WTC11 (cell line): ENCODE measurements at regions not wholly inside any gene's neighbourhood (a gene's known extent, or its start where the extent isn't known, plus 50 kb on each side); places are given as distances from the start of the nearest gene placed in this dataset.
A peak's percentile ranks its signal among the peaks of the same experiment; 100 is the strongest.

Source experiments
- ATAC-seq: fragments of 200-7000 bp; cut with Tn5 transposase; 2 replicates; pipeline ENCODE4 v1.10.0; 2021; ENCODE audit warnings: mild to moderate bottlenecking, moderate library complexity
- CTCF ChIA-PET: fragments of 300-600 bp; sonication (Branson Sonifier 250); formaldehyde crosslinking; loops from one replicate; lab custom pipeline; 2021; ENCODE audit warnings: antibody characterized with exemption; lab: Charles Lee
- POLR2A ChIA-PET: fragments of 350-600 bp; sonication (Branson Sonifier 250); formaldehyde crosslinking; loops from one replicate; lab custom pipeline; 2021; ENCODE audit warnings: antibody characterized with exemption; lab: Charles Lee
- DNase-seq: peaks from one replicate; pipeline ENCODE4 v3.0.0; 2021; ENCODE audit warnings: low spot score
- H3K27ac Mint-ChIP-seq: 2 replicates; pipeline ENCODE4 v1.8.0; 2021; ENCODE audit warnings: mixed read lengths
- H3K27me3 Mint-ChIP-seq: 2 replicates; pipeline ENCODE4 v1.8.0; 2021; ENCODE audit warnings: low read depth, mild to moderate bottlenecking, moderate library complexity, mixed read lengths
- H3K36me3 Mint-ChIP-seq: 2 replicates; pipeline ENCODE4 v1.8.0; 2021; ENCODE audit warnings: mixed read lengths
- H3K4me1 Mint-ChIP-seq: 2 replicates; pipeline ENCODE4 v1.8.0; 2022; ENCODE audit warnings: mixed read lengths
- H3K4me3 Mint-ChIP-seq: 2 replicates; pipeline ENCODE4 v1.8.0; 2021; ENCODE audit warnings: mild to moderate bottlenecking, moderate library complexity, mixed read lengths
- H3K9me3 Mint-ChIP-seq: 2 replicates; pipeline ENCODE4 v1.8.0; 2021; ENCODE audit warnings: mixed read lengths
- ELF4 ChIP-seq: sonication (generic); formaldehyde crosslinking; IDR thresholded peaks from 2 replicates; pipeline ENCODE4 v1.8.1; 2022; ENCODE audit warnings: low read depth, mild to moderate bottlenecking, moderate library complexity, missing genetic modification reagents
- EMX1 ChIP-seq: fragments of 250-450 bp; sonication (Bioruptor Pico); IDR thresholded peaks from 2 replicates; pipeline ENCODE4 v1.8.0; 2021; ENCODE audit warnings: mild to moderate bottlenecking
- ESRRA ChIP-seq: sonication (generic); formaldehyde crosslinking; IDR thresholded peaks from 2 replicates; pipeline ENCODE4 v1.8.1; 2022; ENCODE audit warnings: mild to moderate bottlenecking, missing genetic modification reagents, borderline replicate concordance
- FOXK1 ChIP-seq: sonication (generic); formaldehyde crosslinking; IDR thresholded peaks from 2 replicates; pipeline ENCODE4 v1.8.0; 2022; ENCODE audit warnings: mild to moderate bottlenecking, moderate library complexity, missing genetic modification reagents
- GTF2I ChIP-seq: fragments of 250-450 bp; sonication (Bioruptor Pico); conservative IDR thresholded peaks from 2 replicates; pipeline ENCODE4 v1.4.0; 2021; ENCODE audit warnings: mild to moderate bottlenecking
- IRF2 ChIP-seq: sonication (generic); formaldehyde crosslinking; IDR thresholded peaks from 2 replicates; pipeline ENCODE4 v1.8.0; 2022; ENCODE audit warnings: low read depth, missing genetic modification reagents, borderline replicate concordance
- JAZF1 ChIP-seq: fragments of 250-450 bp; sonication (Bioruptor Pico); IDR thresholded peaks from 2 replicates; pipeline ENCODE4 v1.9.0; 2021; ENCODE audit warnings: moderate library complexity, mild to moderate bottlenecking, inconsistent platforms
- MYBL2 ChIP-seq: sonication (generic); formaldehyde crosslinking; IDR thresholded peaks from 2 replicates; pipeline ENCODE4 v1.8.1; 2023; ENCODE audit warnings: mild to moderate bottlenecking, moderate library complexity, missing genetic modification reagents
- PRRX2 ChIP-seq: fragments of 250-450 bp; sonication (Bioruptor Pico); IDR thresholded peaks from 2 replicates; pipeline ENCODE4 v1.8.0; 2021; ENCODE audit warnings: mild to moderate bottlenecking
- RELA ChIP-seq: sonication (generic); formaldehyde crosslinking; IDR thresholded peaks from 2 replicates; pipeline ENCODE4 v1.8.1; 2022; ENCODE audit warnings: missing genetic modification reagents, mild to moderate bottlenecking, borderline replicate concordance
- SOX15 ChIP-seq: fragments of 250-450 bp; sonication (Bioruptor Pico); IDR thresholded peaks from 2 replicates; pipeline ENCODE4 v1.9.0; 2021; ENCODE audit warnings: mild to moderate bottlenecking
- TCF7 ChIP-seq: sonication (generic); formaldehyde crosslinking; IDR thresholded peaks from 2 replicates; pipeline ENCODE4 v1.8.0; 2022; ENCODE audit warnings: mild to moderate bottlenecking, low read depth, missing genetic modification reagents, moderate library complexity
- TEAD4 ChIP-seq: sonication (generic); formaldehyde crosslinking; IDR thresholded peaks from 2 replicates; pipeline ENCODE4 v1.8.0; 2022; ENCODE audit warnings: mild to moderate bottlenecking, missing genetic modification reagents
- TP53 ChIP-seq: sonication (generic); formaldehyde crosslinking; IDR thresholded peaks from 2 replicates; pipeline ENCODE4 v1.8.1; 2023; ENCODE audit warnings: mild to moderate bottlenecking, missing genetic modification reagents
- ZNF138 ChIP-seq: sonication (generic); formaldehyde crosslinking; conservative IDR thresholded peaks from 2 replicates; pipeline ENCODE4 v1.8.1; 2022; ENCODE audit warnings: mild to moderate bottlenecking, moderate library complexity, missing genetic modification reagents
- ZNF396 ChIP-seq: fragments of 250-450 bp; sonication (Bioruptor Pico); IDR thresholded peaks from 2 replicates; pipeline ENCODE4 v1.8.0; 2021; ENCODE audit warnings: mild to moderate bottlenecking, moderate library complexity, borderline replicate concordance
- ZNF423 ChIP-seq: fragments of 250-450 bp; sonication (Bioruptor Pico); IDR thresholded peaks from 2 replicates; pipeline ENCODE4 v2.1.2; 2022; ENCODE audit warnings: mild to moderate bottlenecking, moderate library complexity
- ZNF671 ChIP-seq: fragments of 250-450 bp; sonication (Bioruptor Pico); IDR thresholded peaks from 2 replicates; pipeline ENCODE4 v1.8.0; 2021; ENCODE audit warnings: mild to moderate bottlenecking
- TF ChIP-seq, protein P1 (sequence below): sonication (generic); formaldehyde crosslinking; IDR thresholded peaks from 2 replicates; pipeline ENCODE4 v1.8.0; 2023; ENCODE audit warnings: missing genetic modification reagents, mild to moderate bottlenecking, borderline replicate concordance
- TF ChIP-seq, protein P2 (sequence below): fragments of 250-450 bp; sonication (Bioruptor Pico); IDR thresholded peaks from 2 replicates; pipeline ENCODE4 v1.8.0; 2021; ENCODE audit warnings: mild to moderate bottlenecking

DNA sequence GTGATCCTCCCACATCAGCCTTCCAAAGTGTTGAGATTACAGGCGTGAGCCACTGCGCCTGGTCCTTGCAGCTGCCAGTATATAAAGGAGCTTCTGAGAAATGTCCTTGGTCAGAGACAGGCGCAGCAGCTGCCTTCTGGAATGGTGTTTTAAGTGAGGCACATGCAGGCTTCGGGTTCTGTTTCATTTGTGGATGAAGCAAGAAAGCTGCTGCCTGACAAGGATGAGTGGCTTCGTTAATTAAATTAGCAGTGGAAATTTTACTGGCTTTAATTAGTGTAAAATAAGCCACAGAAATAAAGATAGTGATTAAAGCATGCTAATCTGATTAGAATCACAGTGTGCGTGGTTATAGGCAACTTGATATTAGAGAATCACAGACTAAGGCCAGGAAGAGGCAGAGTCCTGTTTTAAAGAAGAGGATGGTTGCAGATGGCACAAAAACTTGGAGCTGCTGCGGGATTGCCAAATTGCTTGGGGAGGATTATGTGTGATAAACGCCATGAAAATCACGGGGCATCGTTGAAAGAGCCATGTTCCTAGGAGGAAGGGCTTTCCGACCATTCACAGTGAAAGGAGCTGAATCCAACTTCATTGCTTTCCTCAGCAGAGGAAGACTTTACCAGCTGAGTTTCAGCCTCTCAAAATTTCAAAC is 348.4 kb upstream of the FAT1 start:
- peak; percentile 28 for ATAC-seq
- peaks cover 42% of the 10 kb centered on the region for H3K4me1 Mint-ChIP-seq
- no peak overlapping the region for H3K27ac Mint-ChIP-seq
- no peak overlapping the region for H3K4me3 Mint-ChIP-seq
- ChIA-PET POLR2A (no interaction called here), CTCF (interaction anchor here (0.5 to 1.0 kb wide), 3 partner anchors 29 to 53 kb away, joined by 3 read pairs; no protein-coding TSS in a partner anchor)
- no peaks in the 10 kb centered on the region for H3K36me3 Mint-ChIP-seq
- H3K9me3 Mint-ChIP-seq, result no peaks in the 10 kb centered on the region
- H3K27me3 Mint-ChIP-seq, result peaks cover 18% of the 10 kb centered on the region
- TF ChIP-seq ESRRA (no peak), ZNF423 (no peak), ZNF138 (CRISPR knock-in tag) (no peak), TCF7 (no peak), ZNF671 (no peak), IRF2 (CRISPR knock-in tag) (no peak), MYBL2 (CRISPR knock-in tag) (no peak), GTF2I (CRISPR knock-in tag) (no peak), RELA (CRISPR knock-in tag) (no peak), TEAD4 (CRISPR knock-in tag) (no peak), ELF4 (CRISPR knock-in tag) (no peak), PRRX2 (CRISPR knock-in tag) (no peak), FOXK1 (CRISPR knock-in tag) (no peak), EMX1 (CRISPR knock-in tag) (no peak), SOX15 (CRISPR knock-in tag) (no peak)
- TF ChIP-seq, protein P1, sequence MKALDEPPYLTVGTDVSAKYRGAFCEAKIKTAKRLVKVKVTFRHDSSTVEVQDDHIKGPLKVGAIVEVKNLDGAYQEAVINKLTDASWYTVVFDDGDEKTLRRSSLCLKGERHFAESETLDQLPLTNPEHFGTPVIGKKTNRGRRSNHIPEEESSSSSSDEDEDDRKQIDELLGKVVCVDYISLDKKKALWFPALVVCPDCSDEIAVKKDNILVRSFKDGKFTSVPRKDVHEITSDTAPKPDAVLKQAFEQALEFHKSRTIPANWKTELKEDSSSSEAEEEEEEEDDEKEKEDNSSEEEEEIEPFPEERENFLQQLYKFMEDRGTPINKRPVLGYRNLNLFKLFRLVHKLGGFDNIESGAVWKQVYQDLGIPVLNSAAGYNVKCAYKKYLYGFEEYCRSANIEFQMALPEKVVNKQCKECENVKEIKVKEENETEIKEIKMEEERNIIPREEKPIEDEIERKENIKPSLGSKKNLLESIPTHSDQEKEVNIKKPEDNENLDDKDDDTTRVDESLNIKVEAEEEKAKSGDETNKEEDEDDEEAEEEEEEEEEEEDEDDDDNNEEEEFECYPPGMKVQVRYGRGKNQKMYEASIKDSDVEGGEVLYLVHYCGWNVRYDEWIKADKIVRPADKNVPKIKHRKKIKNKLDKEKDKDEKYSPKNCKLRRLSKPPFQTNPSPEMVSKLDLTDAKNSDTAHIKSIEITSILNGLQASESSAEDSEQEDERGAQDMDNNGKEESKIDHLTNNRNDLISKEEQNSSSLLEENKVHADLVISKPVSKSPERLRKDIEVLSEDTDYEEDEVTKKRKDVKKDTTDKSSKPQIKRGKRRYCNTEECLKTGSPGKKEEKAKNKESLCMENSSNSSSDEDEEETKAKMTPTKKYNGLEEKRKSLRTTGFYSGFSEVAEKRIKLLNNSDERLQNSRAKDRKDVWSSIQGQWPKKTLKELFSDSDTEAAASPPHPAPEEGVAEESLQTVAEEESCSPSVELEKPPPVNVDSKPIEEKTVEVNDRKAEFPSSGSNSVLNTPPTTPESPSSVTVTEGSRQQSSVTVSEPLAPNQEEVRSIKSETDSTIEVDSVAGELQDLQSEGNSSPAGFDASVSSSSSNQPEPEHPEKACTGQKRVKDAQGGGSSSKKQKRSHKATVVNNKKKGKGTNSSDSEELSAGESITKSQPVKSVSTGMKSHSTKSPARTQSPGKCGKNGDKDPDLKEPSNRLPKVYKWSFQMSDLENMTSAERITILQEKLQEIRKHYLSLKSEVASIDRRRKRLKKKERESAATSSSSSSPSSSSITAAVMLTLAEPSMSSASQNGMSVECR (CRISPR knock-in tag), result no peak
- TF ChIP-seq, protein P2, sequence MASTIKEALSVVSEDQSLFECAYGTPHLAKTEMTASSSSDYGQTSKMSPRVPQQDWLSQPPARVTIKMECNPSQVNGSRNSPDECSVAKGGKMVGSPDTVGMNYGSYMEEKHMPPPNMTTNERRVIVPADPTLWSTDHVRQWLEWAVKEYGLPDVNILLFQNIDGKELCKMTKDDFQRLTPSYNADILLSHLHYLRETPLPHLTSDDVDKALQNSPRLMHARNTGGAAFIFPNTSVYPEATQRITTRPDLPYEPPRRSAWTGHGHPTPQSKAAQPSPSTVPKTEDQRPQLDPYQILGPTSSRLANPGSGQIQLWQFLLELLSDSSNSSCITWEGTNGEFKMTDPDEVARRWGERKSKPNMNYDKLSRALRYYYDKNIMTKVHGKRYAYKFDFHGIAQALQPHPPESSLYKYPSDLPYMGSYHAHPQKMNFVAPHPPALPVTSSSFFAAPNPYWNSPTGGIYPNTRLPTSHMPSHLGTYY (CRISPR knock-in tag), result no peak
- no peak for DNase-seq

DNA sequence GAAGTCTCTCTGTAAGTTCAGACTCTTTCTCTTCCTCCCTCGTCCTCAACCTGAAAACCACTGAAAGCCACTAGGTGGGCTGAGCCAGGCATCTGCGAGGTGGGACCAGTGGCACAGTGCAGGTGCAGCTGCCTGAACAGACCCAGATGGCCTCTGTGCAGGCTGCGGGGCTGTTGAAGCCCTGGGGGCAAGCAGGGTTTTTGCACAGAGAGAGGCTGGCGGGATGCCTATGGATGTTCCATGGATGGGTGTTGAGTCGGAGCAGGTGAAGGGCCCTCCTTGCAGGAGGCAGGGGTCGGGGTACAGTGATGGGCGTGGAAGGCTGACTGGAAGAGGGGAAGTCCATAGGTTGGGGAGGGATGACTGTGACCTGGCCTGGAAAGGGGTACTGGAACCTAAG is 350.2 kb upstream of the FAT1 start:
- peaks cover 51% of the 10 kb centered on the region for H3K4me1 Mint-ChIP-seq
- no peak for DNase-seq
- peaks cover 18% of the 10 kb centered on the region for H3K27me3 Mint-ChIP-seq

More for the DNA sequence above, 350.2 kb upstream of the FAT1 start:
- POLR2A ChIA-PET, result no interaction called here
- Mint-ChIP-seq H3K4me3 (no peak overlapping the region), H3K36me3 (no peaks in the 10 kb centered on the region), H3K9me3 (no peaks in the 10 kb centered on the region), H3K27ac (no peak overlapping the region)
- no peak for ATAC-seq
- CTCF ChIA-PET, result no interaction called here
- no peak for TF ChIP-seq ZNF396 (CRISPR knock-in tag)
- no peak for TF ChIP-seq TP53 (CRISPR knock-in tag)
- TF ChIP-seq, protein P2 (CRISPR knock-in tag), result no peak
- TF ChIP-seq RELA (CRISPR knock-in tag), result no peak
- TF ChIP-seq JAZF1 (CRISPR knock-in tag), result no peak
